Neural progenitor cell (in vitro differentiated cells): ENCODE measurements at regions not wholly inside any gene's neighbourhood (a gene's known extent, or its start where the extent isn't known, plus 50 kb on each side); places are given as distances from the start of the nearest gene placed in this dataset.

Experiments used
- DNase-seq: peaks from one replicate; pipeline ENCODE4 v3.0.0-alpha.2; 2016; ENCODE audit warnings: low spot score
- H2AFZ ChIP-seq: fragments of 200-600 bp; sonication (generic); replicated peaks from 2 replicates; pipeline ENCODE4 v1.6.1; 2016; ENCODE audit warnings: antibody characterized with exemption
- H3F3A ChIP-seq: fragments of 200-600 bp; sonication (generic); 2 replicates; pipeline ENCODE4 v1.6.1; 2016; ENCODE audit warnings: antibody characterized with exemption, low read depth
- H3K27ac ChIP-seq: fragments of 200-600 bp; sonication (generic); 2 replicates; pipeline ENCODE4 v1.5.1; 2016; ENCODE audit warnings: mild to moderate bottlenecking
- H3K27me3 ChIP-seq: fragments of 200-600 bp; sonication (generic); 2 replicates; pipeline ENCODE4 v1.6.1; 2016; ENCODE audit warnings: mild to moderate bottlenecking, moderate library complexity
- H3K36me3 ChIP-seq: fragments of 200-600 bp; sonication (generic); 2 replicates; pipeline ENCODE4 v1.5.1; 2016
- H3K4me1 ChIP-seq: fragments of 200-600 bp; sonication (generic); 2 replicates; pipeline ENCODE4 v1.6.1; 2016; ENCODE audit warnings: mixed run types
- H3K4me2 ChIP-seq: fragments of 200-600 bp; sonication (generic); 2 replicates; pipeline ENCODE4 v1.6.1; 2016
- H3K4me3 ChIP-seq: fragments of 200-600 bp; sonication (generic); 2 replicates; pipeline ENCODE4 v1.5.1; 2016
- H3K79me2 ChIP-seq: fragments of 200-600 bp; sonication (generic); 2 replicates; pipeline ENCODE4 v1.6.1; 2016; ENCODE audit warnings: low read depth
- H3K9ac ChIP-seq: fragments of 200-600 bp; sonication (generic); 2 replicates; pipeline ENCODE4 v1.6.1; 2016
- H3K9me3 ChIP-seq: fragments of 200-600 bp; sonication (generic); 2 replicates; pipeline ENCODE4 v1.5.1; 2016; ENCODE audit warnings: low read depth
- H4K20me1 ChIP-seq: fragments of 200-600 bp; sonication (generic); 2 replicates; pipeline ENCODE4 v1.6.1; 2016; ENCODE audit warnings: low read depth
- H3K27ac Mint-ChIP-seq: 3 replicates; pipeline ENCODE4 v1.8.0; 2021; ENCODE audit warnings: mixed read lengths
- H3K27me3 Mint-ChIP-seq: 2 replicates; pipeline ENCODE4 v1.8.0; 2022; ENCODE audit warnings: low read depth, mild to moderate bottlenecking, inconsistent platforms, moderate library complexity, mixed read lengths; ENCODE audit not compliant: insufficient read depth
- H3K36me3 Mint-ChIP-seq: 3 replicates; pipeline ENCODE4 v1.8.0; 2021; ENCODE audit warnings: mixed read lengths
- H3K4me1 Mint-ChIP-seq: 3 replicates; pipeline ENCODE4 v1.8.0; 2021; ENCODE audit warnings: mixed read lengths
- H3K4me3 Mint-ChIP-seq: 3 replicates; pipeline ENCODE4 v1.8.0; 2021; ENCODE audit warnings: mild to moderate bottlenecking, moderate library complexity, mixed read lengths
- H3K9me3 Mint-ChIP-seq: 3 replicates; pipeline ENCODE4 v1.8.0; 2020; ENCODE audit warnings: mixed read lengths
- CTCF ChIP-seq: fragments of 200-600 bp; sonication (generic); IDR thresholded peaks from 2 replicates; pipeline ENCODE4 v1.5.1; 2017; ENCODE audit warnings: antibody characterized with exemption, mild to moderate bottlenecking
- EZH2 ChIP-seq: fragments of 200-600 bp; sonication (generic); IDR thresholded peaks from 2 replicates; pipeline ENCODE4 v1.6.1; 2017; ENCODE audit warnings: antibody characterized with exemption, mild to moderate bottlenecking, moderate library complexity
- EZH2phosphoT487 ChIP-seq: fragments of 200-600 bp; sonication (generic); IDR thresholded peaks from 2 replicates; pipeline ENCODE4 v1.6.1; 2017; ENCODE audit warnings: antibody characterized with exemption

- no peak for DNase-seq
- H4K20me1 ChIP-seq = no peaks in the 10 kb centered on the region
- no peaks in the 10 kb centered on the region for H3K27me3 ChIP-seq
- no peak overlapping the region for H3K27ac Mint-ChIP-seq
- H3K4me3 Mint-ChIP-seq = no peak overlapping the region
- no peak overlapping the region for H3K9ac ChIP-seq
- no peak overlapping the region for H3K4me2 ChIP-seq
- no peak overlapping the region for H3K4me3 ChIP-seq
- no peak overlapping the region for H2AFZ ChIP-seq
- H3K9me3 Mint-ChIP-seq = peaks cover 17% of the 10 kb centered on the region
- H3K9me3 ChIP-seq = peaks cover 24% of the 10 kb centered on the region
- H3K27me3 Mint-ChIP-seq = peaks cover 16% of the 10 kb centered on the region
- no peaks in the 10 kb centered on the region for H3K79me2 ChIP-seq
- no peaks in the 10 kb centered on the region for H3F3A ChIP-seq
- peaks cover 2% of the 10 kb centered on the region for H3K4me1 Mint-ChIP-seq
- no peaks in the 10 kb centered on the region for H3K36me3 ChIP-seq
- no peaks in the 10 kb centered on the region for H3K4me1 ChIP-seq
- no peak overlapping the region for H3K27ac ChIP-seq
- TF ChIP-seq EZH2 = no peak
- no peak for TF ChIP-seq CTCF
- TF ChIP-seq EZH2phosphoT487 = no peak
- no peaks in the 10 kb centered on the region for H3K36me3 Mint-ChIP-seq
Observed at GRCh38 chr22:47340851-47341436, 578.5 kb downstream of the TBC1D22A start.

GRCh38 chr22:47337161-47337621, 574.7 kb downstream of the TBC1D22A start:
- peaks cover 2% of the 10 kb centered on the region for H3K4me1 Mint-ChIP-seq
- Histone ChIP-seq H3K4me2 (no peak overlapping the region), H3K4me3 (no peak overlapping the region), H3K27me3 (no peaks in the 10 kb centered on the region), H3F3A (no peaks in the 10 kb centered on the region), H3K9ac (no peak overlapping the region), H4K20me1 (no peaks in the 10 kb centered on the region), H3K36me3 (no peaks in the 10 kb centered on the region), H3K79me2 (no peaks in the 10 kb centered on the region), H3K27ac (no peak overlapping the region), H2AFZ (no peak overlapping the region), H3K4me1 (no peaks in the 10 kb centered on the region), H3K9me3 (peaks cover 25% of the 10 kb centered on the region)
- no peaks in the 10 kb centered on the region for H3K36me3 Mint-ChIP-seq
- peaks cover 22% of the 10 kb centered on the region for H3K27me3 Mint-ChIP-seq
- no peak overlapping the region for H3K4me3 Mint-ChIP-seq
- H3K9me3 Mint-ChIP-seq = peaks cover 21% of the 10 kb centered on the region
- no peak for DNase-seq
- H3K27ac Mint-ChIP-seq = no peak overlapping the region
- TF ChIP-seq EZH2phosphoT487 (no peak), CTCF (no peak), EZH2 (no peak)

- TF ChIP-seq EZH2phosphoT487 = no peak
- no peak for TF ChIP-seq CTCF
- no peak for TF ChIP-seq EZH2
- H3K4me1 ChIP-seq = no peaks in the 10 kb centered on the region
- no peaks in the 10 kb centered on the region for H3K79me2 ChIP-seq
- DNase-seq = no peak
- no peak overlapping the region for H3K27ac ChIP-seq
- no peaks in the 10 kb centered on the region for H4K20me1 ChIP-seq
- H3K36me3 ChIP-seq = no peaks in the 10 kb centered on the region
- H2AFZ ChIP-seq = no peak overlapping the region
- H3K27me3 Mint-ChIP-seq = peaks cover 28% of the 10 kb centered on the region
- H3K9me3 Mint-ChIP-seq = peaks cover 27% of the 10 kb centered on the region
- H3K4me3 ChIP-seq = no peak overlapping the region
- H3K27me3 ChIP-seq = no peaks in the 10 kb centered on the region
- H3K4me2 ChIP-seq = no peak overlapping the region
- H3K9me3 ChIP-seq = peaks cover 25% of the 10 kb centered on the region
- H3K4me3 Mint-ChIP-seq = no peak overlapping the region
- H3K36me3 Mint-ChIP-seq = no peaks in the 10 kb centered on the region
- H3F3A ChIP-seq = no peaks in the 10 kb centered on the region
- no peak overlapping the region for H3K27ac Mint-ChIP-seq
- no peak overlapping the region for H3K9ac ChIP-seq
- H3K4me1 Mint-ChIP-seq = peaks cover 2% of the 10 kb centered on the region
Observed at GRCh38 chr22:47335958-47336357, 573.5 kb downstream of the TBC1D22A start.
